SH-SY5Y (cell line): ENCODE measurements at regions not wholly inside any gene's neighbourhood (a gene's known extent, or its start where the extent isn't known, plus 50 kb on each side); places are given as distances from the start of the nearest gene placed in this dataset.

Experiments
- GATA2 ChIP-seq: IDR thresholded peaks from 2 replicates; pipeline ENCODE4 v1.6.1; 2011; ENCODE audit warnings: mild to moderate bottlenecking, low read depth, low read length
- GATA3 ChIP-seq: IDR thresholded peaks from 2 replicates; pipeline ENCODE4 v1.6.1; 2011; ENCODE audit warnings: low read depth, mild to moderate bottlenecking, low read length, moderate library complexity

DNA sequence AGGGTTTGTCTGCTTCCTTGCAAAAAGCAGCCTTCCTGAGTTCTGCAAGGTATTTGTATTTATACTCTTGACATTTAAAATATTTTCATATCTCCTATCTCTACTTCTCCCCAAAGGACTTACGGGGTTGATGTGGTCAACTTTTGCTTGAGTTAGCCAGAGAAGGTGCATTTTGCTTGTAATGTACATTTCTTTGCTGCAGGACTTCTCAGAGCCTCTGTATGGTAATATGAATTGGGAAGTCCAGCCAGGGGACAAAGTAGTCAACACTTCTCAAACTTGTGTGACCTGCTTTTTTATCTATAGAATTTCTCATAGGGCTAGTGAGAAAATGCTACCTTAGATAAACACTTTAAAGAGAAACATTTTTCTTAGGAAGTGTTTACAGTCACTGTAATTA is 148.2 kb upstream of the LRIG1 start:
- TF ChIP-seq GATA3 (no peak), GATA2 (no peak)
